Adipocyte (in vitro differentiated cells): ENCODE measurements at regions not wholly inside any gene's neighbourhood (a gene's known extent, or its start where the extent isn't known, plus 50 kb on each side); places are given as distances from the start of the nearest gene placed in this dataset.

Experiments
- DNase-seq: peaks from one replicate; pipeline ENCODE4 v3.0.0-alpha.2; 2015; ENCODE audit warnings: low read depth
- H3K27me3 ChIP-seq: replicated peaks from 2 replicates; pipeline ENCODE4 v1.7.0; 2013; ENCODE audit warnings: mild to moderate bottlenecking, low read length, moderate library complexity; ENCODE audit not compliant: control insufficient read depth, insufficient read depth
- H3K36me3 ChIP-seq: 2 replicates; pipeline ENCODE4 v1.7.0; 2013; ENCODE audit warnings: low read length, mild to moderate bottlenecking, moderate library complexity; ENCODE audit not compliant: control insufficient read depth, insufficient read depth, severe bottlenecking
- H3K4me1 ChIP-seq: 2 replicates; pipeline ENCODE4 v1.7.0; 2013; ENCODE audit warnings: mild to moderate bottlenecking, low read length, moderate library complexity; ENCODE audit not compliant: control insufficient read depth, insufficient read depth
- H3K4me3 ChIP-seq: 2 replicates; pipeline ENCODE4 v1.7.0; 2013; ENCODE audit warnings: mild to moderate bottlenecking, low read length, moderate library complexity
- H3K9ac ChIP-seq: 2 replicates; pipeline ENCODE4 v1.7.0; 2013; ENCODE audit warnings: mild to moderate bottlenecking, low read length, moderate library complexity
- H3K9me3 ChIP-seq: 2 replicates; pipeline ENCODE4 v1.7.0; 2013; ENCODE audit warnings: mild to moderate bottlenecking, low read length, moderate library complexity; ENCODE audit not compliant: control insufficient read depth

DNA sequence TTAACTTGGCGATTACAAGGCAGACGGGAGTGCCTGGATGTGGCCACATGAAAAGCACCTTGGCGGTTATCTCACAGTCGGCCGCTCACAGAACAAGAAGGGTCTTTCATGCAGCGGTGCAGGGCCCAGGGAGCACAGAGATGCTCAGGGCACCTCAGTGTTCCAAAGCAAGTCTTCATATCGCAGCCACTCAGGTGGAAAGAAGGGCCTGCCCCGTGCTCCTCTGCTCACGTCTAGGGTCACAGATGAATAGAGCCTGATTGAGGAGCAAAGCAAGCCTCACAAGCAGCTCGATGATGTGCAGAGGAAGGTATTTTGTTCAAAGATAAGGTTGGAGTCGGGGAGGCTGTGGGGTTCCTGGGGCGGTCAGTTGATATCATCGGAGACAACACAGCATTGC is 297.8 kb downstream of the WDR11 start:
- Histone ChIP-seq H3K9ac (no peak overlapping the region), H3K9me3 (peaks cover 22% of the 10 kb centered on the region), H3K4me1 (no peaks in the 10 kb centered on the region), H3K36me3 (no peaks in the 10 kb centered on the region), H3K27me3 (no peaks in the 10 kb centered on the region), H3K4me3 (no peak overlapping the region)
- no peak for DNase-seq

DNA sequence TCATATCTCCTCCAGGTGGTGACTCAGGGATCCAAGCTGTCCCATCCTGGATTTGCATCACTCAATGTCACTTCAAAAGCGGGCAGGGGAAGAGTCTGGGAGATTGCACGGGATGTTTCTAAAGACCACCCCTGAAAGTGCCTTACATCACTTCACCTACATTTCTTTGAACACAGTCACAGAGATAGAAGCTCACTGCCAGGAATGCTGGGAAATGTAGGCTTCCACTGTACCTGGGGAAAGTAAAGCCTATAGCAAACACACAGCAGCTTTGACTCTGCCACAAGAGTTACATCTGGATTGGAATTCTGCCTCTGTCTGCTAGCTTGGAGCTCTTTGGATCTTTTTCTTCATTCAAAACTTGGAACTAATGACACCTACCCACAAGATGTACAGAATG is 300.9 kb downstream of the WDR11 start:
- Histone ChIP-seq H3K4me3 (no peak overlapping the region), H3K27me3 (no peaks in the 10 kb centered on the region), H3K9me3 (peaks cover 4% of the 10 kb centered on the region), H3K9ac (no peak overlapping the region), H3K4me1 (no peaks in the 10 kb centered on the region), H3K36me3 (no peaks in the 10 kb centered on the region)
- DNase-seq: no peak

DNA sequence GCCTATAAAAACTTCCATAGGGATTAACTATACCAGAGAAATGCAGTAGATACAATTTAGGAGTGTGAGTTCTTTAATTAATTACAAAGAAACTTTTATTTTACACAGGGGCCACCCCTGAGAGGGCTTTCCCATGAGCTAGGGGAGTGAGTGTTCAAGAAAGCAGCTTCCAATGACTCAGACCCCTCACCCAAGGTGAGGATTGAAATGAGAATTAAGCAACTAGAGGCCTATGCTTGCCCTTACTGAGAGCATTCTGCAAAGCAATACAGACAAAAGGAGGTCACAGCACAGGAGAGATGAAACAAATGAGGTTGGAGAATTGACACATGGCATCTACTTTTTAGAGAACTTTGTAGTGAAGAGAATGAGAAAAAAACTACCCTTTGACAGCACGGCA is 301.8 kb downstream of the WDR11 start:
- Histone ChIP-seq H3K27me3 (no peaks in the 10 kb centered on the region), H3K4me1 (no peaks in the 10 kb centered on the region), H3K36me3 (no peaks in the 10 kb centered on the region), H3K9me3 (peaks cover 4% of the 10 kb centered on the region), H3K4me3 (no peak overlapping the region), H3K9ac (no peak overlapping the region)
- DNase-seq: no peak

DNA sequence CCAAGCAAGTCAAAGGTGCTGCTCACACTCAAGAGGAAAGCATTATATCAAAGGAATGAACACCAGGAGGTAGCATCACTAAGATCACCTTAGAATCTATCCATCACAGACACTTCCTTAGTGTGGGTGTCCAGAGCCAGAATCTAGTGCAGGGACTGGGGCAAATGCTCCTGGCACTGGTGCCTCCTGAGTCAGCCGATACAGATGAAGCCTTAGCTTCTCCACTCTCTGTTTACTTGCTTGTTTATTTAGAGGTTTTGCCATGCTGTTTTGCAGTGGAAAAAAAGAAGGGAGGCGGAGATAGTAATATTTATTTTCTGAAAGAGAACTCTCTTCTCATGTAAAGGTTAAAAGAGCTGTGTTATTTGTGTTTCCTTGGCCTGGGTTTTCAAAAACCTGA is 303.1 kb downstream of the WDR11 start:
- Histone ChIP-seq H3K27me3 (no peaks in the 10 kb centered on the region), H3K9ac (no peak overlapping the region), H3K4me1 (no peaks in the 10 kb centered on the region), H3K36me3 (no peaks in the 10 kb centered on the region), H3K9me3 (peaks cover 4% of the 10 kb centered on the region), H3K4me3 (no peak overlapping the region)
- DNase-seq: no peak

DNA sequence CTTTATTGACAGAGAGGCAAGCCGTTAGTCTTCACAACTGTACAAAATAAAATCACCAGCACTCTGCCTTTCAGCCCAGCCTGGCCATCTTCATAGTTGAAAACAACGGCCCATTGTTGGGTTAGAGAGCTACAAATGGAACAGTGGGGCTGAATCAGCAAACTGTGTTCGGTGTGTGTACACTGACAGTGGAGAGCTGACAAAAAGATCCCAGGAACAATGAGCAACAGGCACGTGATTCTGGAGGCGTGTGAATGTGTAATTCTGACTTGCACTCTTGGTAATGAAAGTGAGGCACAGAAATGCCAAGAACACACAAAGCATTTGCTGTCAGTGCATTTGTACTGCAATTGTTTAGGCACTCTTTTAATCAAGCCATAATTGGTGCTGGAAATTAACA is 303.7 kb downstream of the WDR11 start:
- H3K9ac ChIP-seq: no peak overlapping the region
- no peak for DNase-seq
- no peaks in the 10 kb centered on the region for H3K4me1 ChIP-seq
- no peak overlapping the region for H3K4me3 ChIP-seq
- H3K9me3 ChIP-seq: peaks cover 4% of the 10 kb centered on the region
- H3K36me3 ChIP-seq: no peaks in the 10 kb centered on the region
- no peaks in the 10 kb centered on the region for H3K27me3 ChIP-seq

DNA sequence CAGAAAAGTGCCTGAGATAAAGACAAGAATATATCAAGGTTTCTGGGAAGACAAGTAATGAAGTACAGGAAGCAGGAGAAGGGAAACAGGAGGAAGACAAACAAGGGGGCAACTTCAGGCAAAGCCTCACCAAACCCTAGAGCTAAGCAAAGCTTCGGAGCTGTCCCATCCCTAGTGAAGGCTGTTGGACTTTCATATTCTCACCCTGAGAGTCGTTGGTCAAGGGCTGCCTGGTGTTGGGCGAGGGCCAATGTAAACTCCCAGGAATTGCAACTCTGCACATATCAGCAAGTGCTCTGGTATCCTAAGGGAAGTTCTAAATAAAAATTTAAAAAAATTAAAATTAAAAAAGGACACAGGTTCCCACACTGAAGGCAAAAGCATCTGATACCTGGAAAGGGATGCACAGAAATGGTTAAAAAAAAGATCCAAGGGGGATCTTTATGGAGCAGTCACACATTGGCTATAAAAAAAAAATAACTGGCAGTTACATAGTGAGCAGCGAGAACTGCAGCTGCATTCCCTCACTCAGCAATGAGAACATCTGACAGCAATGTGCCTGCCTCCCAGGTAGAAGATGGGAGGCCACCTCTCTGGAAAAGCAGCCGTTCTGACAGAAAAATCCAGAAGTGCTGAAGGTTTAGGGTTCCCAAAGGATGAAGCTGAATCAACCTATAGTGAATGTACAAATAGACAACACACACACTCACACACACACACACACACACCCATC is 304.7 kb downstream of the WDR11 start:
- H3K27me3 ChIP-seq: no peaks in the 10 kb centered on the region
- no peak overlapping the region for H3K4me3 ChIP-seq
- peaks cover 4% of the 10 kb centered on the region for H3K9me3 ChIP-seq
- H3K36me3 ChIP-seq: no peaks in the 10 kb centered on the region
- H3K4me1 ChIP-seq: no peaks in the 10 kb centered on the region
- H3K9ac ChIP-seq: no peak overlapping the region
- DNase-seq: no peak

DNA sequence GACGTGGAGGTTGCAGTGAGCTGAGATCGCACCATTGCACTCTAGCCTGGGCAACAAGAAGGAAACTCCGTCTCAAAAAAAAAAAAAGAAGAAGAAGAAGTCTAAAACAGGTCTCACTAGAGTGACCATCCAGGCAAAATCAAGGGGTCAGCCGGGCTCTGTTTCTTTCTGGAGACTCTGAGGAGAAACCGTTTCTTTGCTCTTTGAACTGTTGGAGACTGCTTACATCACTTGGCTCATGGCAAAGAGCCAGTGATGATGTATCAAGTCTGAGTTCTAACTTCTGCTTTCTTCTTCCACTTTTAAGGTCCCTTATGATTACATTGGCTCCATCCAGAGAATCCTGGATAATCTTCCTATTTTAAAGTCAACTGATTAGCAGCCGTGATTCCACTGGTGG is 306.8 kb downstream of the WDR11 start:
- Histone ChIP-seq H3K4me1 (no peaks in the 10 kb centered on the region), H3K4me3 (no peak overlapping the region), H3K9ac (no peak overlapping the region), H3K36me3 (no peaks in the 10 kb centered on the region), H3K27me3 (no peaks in the 10 kb centered on the region), H3K9me3 (peaks cover 10% of the 10 kb centered on the region)
- DNase-seq: no peak

DNA sequence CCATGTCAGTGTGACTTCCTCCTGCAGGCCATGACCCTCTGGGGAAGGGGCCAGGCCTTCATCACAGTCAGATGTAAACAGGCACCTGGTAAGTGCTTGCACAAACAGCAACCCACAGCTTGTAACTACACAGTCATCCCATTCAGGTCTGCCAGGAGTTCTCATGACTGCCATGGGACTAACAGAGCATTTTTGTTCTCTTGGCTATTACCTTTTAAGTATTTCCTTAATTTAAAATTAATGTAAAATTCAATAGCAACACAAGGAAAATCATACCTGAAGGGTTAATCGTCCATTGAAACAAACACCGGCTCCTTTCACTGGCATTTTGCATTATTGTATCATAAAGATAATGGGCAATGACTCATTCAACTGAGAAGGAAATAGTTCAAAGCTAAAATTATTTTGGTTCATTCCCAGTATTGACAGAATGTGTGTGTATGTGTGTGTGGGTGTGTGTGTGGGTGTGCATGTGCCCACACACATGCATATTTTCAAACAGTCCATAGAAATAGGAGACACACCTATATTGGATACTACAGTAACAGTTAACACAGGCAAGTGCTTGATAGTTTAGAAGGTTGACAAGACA is 307.9 kb downstream of the WDR11 start:
- H3K4me3 ChIP-seq: no peak overlapping the region
- no peaks in the 10 kb centered on the region for H3K27me3 ChIP-seq
- H3K4me1 ChIP-seq: no peaks in the 10 kb centered on the region
- H3K36me3 ChIP-seq: no peaks in the 10 kb centered on the region
- H3K9me3 ChIP-seq: peaks cover 16% of the 10 kb centered on the region
- no peak for DNase-seq
- no peak overlapping the region for H3K9ac ChIP-seq

DNA sequence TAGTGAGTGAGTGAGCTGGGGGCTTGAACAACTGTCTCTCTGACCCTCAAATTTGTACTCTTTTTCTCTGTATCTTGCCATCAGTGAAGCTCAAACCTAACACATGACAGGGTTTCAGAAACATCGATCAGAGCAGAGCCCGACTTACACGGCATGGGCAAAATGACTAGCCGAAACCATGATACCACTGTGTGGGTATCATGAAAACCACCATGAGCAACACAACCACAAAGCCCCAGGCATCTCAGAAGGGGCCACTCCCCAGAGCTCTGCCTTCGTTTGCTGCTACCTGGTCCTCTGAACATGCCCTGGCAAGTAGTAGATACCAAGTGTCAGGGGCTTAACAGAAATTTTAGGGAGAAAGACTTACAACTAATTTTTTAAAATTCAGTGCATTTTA is 308.5 kb downstream of the WDR11 start:
- Histone ChIP-seq H3K27me3 (no peaks in the 10 kb centered on the region), H3K9ac (no peak overlapping the region), H3K9me3 (peaks cover 21% of the 10 kb centered on the region), H3K4me3 (no peak overlapping the region), H3K4me1 (no peaks in the 10 kb centered on the region), H3K36me3 (no peaks in the 10 kb centered on the region)
- no peak for DNase-seq

DNA sequence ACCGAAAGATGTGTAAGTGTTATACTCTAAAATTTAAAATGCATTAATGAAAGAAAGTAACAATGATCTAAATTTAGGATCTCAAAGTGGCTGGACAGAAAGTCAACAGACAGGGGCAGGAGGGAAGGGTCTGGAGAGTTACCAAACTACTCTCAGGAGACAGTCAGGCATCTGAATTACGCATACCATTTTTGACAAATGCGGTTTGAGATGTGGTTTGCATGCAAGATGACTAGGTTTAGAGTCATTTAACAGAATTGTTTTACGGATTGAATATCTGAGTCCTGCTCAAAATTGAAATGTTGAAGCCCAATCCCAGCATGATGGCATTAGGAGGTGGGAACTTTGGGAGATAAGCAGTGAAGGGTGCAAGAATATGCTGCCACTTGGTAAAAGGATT is 314.1 kb downstream of the WDR11 start:
- Histone ChIP-seq H3K9me3 (peaks cover 18% of the 10 kb centered on the region), H3K36me3 (no peaks in the 10 kb centered on the region), H3K9ac (no peak overlapping the region), H3K4me1 (peaks cover 21% of the 10 kb centered on the region), H3K4me3 (no peak overlapping the region), H3K27me3 (no peaks in the 10 kb centered on the region)
- no peak for DNase-seq

DNA sequence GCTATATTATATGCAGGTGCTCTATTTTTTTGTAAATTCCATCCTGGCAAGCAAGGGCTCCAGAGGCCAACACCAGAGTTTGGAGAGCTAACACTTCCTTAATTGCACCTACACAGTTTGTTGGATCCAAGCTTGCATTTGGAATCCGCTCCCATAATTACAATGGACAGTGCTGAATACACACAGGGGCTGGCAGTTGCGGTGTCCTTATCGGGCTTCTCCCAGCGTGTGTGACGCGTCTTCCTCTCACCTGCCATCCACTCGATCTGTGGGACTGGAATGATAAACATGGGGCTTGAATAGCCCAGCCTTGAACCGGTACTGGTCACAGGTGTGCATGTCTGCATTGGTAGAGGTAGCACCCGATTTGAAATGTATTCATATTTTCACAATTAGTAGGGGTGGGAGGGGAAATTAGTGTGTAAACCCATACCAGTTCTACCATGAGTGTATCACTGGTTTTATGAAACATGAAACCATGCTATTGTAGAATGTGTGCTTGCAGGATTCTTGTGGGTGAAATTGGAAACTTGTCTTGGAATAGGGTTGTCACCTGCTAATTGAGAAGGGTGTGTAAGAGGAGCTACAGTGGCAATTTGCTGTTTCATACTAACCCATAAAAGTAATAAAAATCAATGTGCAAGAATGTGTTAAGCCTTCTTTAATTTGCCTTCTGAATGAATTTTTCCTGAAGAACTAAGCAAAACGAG is 316.5 kb downstream of the WDR11 start:
- Histone ChIP-seq H3K4me1 (peaks cover 30% of the 10 kb centered on the region), H3K9ac (no peak overlapping the region), H3K27me3 (no peaks in the 10 kb centered on the region), H3K36me3 (no peaks in the 10 kb centered on the region), H3K4me3 (no peak overlapping the region), H3K9me3 (peaks cover 12% of the 10 kb centered on the region)
- DNase-seq: no peak
